ENCODE measurements at regions not wholly inside any gene's neighbourhood (a gene's known extent, or its start where the extent isn't known, plus 50 kb on each side); places are given as distances from the start of the nearest gene placed in this dataset.
A peak's percentile ranks its signal among the peaks of the same experiment; 100 is the strongest.

- no peak overlapping the region for H3K4me3 ChIP-seq (ENCODE audit: low read depth, low read length)
- DNase-seq (ENCODE audit: low read depth) = no peak
- no peak for TF ChIP-seq CTCF (conservative IDR thresholded peaks at IDR 0.05; ENCODE audit: low read depth, low read length)
Observed at GRCh38 chr6:6803180-6803977, 214.9 kb downstream of the LY86 start.

- no peak for DNase-seq (ENCODE audit: low read depth)
- H3K4me3 ChIP-seq (ENCODE audit: low read depth, low read length) = no peak overlapping the region
- TF ChIP-seq CTCF (conservative IDR thresholded peaks at IDR 0.05; ENCODE audit: low read depth, low read length) = no peak
Observed at GRCh38 chr6:6804843-6805615, 216.5 kb downstream of the LY86 start.

GRCh38 chr6:6806844-6807518, 218.5 kb downstream of the LY86 start:
- no peak for TF ChIP-seq CTCF (conservative IDR thresholded peaks at IDR 0.05; ENCODE audit: low read depth, low read length)
- no peak for DNase-seq (ENCODE audit: low read depth)
- no peak overlapping the region for H3K4me3 ChIP-seq (ENCODE audit: low read depth, low read length)

GRCh38 chr6:6808343-6808742, 219.8 kb downstream of the LY86 start:
- DNase-seq (ENCODE audit: low read depth) = no peak
- H3K4me3 ChIP-seq (ENCODE audit: low read depth, low read length) = no peak overlapping the region
- no peak for TF ChIP-seq CTCF (conservative IDR thresholded peaks at IDR 0.05; ENCODE audit: low read depth, low read length)

- no peak for DNase-seq (ENCODE audit: low read depth)
- TF ChIP-seq CTCF (conservative IDR thresholded peaks at IDR 0.05; ENCODE audit: low read depth, low read length) = no peak
- no peak overlapping the region for H3K4me3 ChIP-seq (ENCODE audit: low read depth, low read length)
Observed at GRCh38 chr6:6808915-6809314, 220.4 kb downstream of the LY86 start.

- TF ChIP-seq CTCF (conservative IDR thresholded peaks at IDR 0.05; ENCODE audit: low read depth, low read length) = no peak
- H3K4me3 ChIP-seq (ENCODE audit: low read depth, low read length) = peak overlapping the region; percentile 32
- DNase-seq (ENCODE audit: low read depth) = no peak
Observed at GRCh38 chr6:6810727-6811126, 222.2 kb downstream of the LY86 start.

All from epithelial cell of proximal tubule (primary cell).